Activated CD8-positive, alpha-beta memory T cell treated with anti-CD3 and anti-CD28 coated beads for 1 hour (primary cell): ENCODE measurements at regions not wholly inside any gene's neighbourhood (a gene's known extent, or its start where the extent isn't known, plus 50 kb on each side); places are given as distances from the start of the nearest gene placed in this dataset.

Source experiments
- DNase-seq, 2 donors: peaks; one replicate each; pipeline ENCODE4 v3.0.0-alpha.2; 2020; ENCODE audit warnings: low read depth in 1 of 2; ENCODE audit errors: extremely low read depth in 1 of 2

DNA sequence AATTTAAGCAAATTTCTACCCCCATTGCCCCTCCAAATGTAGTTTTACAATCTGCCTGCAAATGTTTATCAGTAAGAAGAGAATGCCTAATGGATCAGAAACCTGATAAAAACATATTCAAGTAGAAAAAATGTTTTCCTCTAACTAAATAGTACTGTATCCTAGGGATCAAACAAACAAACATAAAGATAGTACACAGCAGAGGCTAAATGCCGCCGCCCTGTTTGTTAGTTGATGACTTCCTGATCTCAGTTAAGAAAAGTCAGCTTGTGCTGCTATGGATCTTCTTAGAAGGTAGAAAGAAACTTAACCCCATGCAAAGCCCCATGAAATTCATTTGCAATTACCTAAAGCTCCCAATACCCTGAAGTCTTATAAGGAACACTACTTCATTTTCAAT, 387.3 kb upstream of the THBS1 start:
- no peak for DNase-seq

DNA sequence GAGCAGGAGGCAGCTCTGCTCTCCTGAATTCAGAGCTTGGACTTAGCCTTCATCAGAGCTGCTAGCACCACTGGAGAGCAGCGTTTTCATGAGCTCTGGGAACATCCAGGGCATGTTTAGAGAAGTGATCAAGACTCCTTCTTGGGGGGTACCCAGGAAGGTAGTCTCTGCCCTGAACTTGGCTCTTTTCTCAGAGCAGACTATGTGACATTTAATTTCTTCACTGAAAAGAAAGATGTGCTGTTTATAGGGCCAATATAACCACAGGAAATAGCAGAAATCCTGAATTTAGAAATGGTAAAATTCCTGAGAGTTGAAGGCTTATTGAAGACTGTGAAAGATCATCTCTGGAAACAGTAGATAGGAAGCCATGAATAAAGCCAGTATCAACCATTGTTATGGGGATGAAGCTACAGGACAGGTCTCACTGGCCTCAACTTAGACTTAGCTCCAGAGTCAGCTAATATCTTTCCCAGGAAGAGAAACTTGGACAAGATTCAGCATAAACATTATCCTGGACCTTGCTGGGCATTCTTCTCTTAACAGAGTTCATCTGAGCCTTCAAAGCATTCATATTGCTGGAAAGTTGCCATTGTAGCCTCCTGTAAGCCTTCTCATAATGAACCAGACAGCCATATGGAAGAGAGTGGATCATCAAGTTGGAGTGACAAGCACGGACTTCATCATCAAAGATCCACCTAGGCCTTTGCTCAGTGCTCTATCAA, 386.6 kb upstream of the THBS1 start:
- DNase-seq, result no peak

DNA sequence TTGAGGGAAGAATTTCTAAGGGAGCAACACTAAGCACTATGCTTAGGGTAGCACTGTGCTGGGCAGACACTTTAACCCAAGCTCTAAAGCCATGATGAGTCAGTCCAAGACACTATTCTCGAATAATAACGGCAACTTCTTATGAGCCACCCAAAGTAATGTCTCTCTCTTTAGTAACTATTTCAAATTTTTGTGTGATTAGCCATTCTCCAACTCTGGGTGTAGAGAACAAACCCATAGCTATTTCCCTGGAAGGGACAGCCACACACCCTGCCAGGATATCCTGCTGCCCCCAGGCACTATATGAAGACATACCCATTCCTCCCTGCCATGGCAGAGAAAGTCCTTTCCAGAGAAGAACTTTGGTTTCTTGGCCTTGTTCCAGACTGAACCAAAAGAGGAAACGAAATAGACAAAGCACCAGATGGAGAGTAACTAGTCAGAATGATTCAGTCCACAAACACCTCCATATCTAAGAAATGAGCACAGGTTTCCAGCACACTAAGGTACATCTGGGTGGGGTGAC, 384.9 kb upstream of the THBS1 start:
- DNase-seq, result no peak

DNA sequence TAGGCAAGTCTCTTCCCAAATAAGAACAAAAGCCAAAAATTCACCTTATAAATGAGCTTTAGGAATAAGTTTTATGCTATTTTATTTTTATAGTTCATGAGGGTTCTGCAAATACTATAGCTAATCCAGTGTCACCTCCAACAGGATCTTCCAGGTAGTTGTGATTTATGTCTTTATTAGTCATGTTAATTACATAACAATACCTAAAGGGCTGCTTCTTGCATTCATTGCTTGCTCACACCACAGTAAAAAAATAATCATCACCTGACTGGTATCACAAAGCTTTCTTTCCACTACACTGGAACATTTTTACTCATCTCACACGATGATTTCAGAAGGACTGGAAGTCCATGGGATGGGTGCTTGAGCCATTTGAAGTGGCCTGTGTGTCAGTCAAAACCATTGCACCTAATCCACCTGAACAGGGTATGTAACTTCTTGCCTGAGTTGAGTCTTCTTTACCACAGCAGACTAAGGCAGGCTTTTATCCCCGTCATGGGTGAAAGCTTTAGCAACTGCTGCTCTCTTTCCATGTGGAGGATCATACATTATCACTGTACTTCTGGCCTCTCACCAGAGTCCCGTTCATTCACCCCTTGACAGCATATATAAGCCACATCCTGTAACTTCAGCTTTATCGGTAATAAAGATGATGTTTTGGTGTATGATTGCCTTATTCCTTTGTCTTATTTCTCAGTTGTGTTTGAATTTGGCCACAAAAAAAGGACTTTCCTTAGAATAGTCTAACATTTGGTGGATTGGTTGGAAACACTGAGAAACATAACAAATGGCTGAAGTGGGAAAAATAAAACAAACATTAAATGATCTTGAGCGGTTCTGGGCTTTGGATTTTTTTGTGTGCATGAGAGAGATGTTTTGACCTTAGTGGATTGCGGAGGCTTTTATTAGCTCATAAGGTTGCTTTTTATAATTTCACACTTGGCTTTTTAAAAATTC, 382.6 kb upstream of the THBS1 start:
- no peak for DNase-seq

DNA sequence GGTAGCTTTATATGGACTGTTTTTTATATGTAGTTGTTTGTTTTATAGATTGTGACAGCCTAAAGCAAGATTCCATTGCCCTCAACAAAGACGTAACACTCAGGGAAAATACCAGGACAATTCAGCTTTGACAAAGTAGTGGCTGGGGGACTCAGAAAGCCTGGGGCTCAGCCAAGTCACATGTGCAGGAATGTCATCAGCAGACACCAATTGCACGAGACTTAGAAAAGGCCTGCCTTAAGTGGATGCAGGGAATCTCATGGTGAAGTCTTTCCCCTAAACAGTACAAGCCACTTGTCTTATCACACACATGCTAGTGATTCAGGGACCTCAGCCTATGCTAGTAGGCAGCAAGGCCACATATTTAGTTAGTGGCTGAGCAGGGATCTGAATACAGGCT, 381.8 kb upstream of the THBS1 start:
- DNase-seq, result no peak

DNA sequence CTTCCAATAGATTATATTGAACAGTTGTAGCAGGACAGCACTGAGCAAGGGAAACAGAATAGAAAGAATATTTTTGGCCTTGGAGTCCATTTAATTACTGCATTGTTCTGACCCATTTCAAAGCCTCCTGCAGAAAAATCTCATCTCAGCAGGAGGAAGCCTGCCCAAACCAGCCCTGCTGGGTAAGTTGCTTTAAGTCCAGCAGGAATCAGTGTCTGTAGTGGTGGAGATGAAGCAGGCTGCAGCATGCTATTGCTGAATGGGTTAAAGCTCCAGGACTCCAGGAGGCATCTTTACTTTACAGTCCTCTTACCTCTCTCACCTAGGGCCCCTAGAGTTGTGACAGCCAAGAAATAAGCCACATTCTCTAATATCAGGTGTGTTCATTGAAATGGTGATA, 380.3 kb upstream of the THBS1 start:
- no peak for DNase-seq

DNA sequence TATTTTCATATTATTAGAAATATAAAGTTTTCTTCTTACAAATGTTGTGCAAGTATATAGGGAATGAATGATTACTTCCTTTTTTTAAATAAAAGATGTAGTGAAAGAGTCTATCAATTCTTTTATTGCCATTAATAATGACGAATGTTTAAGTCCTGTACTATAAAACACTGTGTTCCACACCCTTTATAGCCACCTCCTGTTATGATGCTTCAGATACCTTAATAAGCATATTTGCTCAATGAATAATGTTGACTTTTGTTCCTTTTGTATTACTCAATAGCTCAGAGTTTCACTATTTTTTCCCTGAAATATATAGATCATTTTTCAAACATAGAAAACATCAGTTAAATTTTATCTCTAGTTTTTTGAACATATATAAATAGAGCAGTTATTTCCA, 378.2 kb upstream of the THBS1 start:
- DNase-seq, result no peak

DNA sequence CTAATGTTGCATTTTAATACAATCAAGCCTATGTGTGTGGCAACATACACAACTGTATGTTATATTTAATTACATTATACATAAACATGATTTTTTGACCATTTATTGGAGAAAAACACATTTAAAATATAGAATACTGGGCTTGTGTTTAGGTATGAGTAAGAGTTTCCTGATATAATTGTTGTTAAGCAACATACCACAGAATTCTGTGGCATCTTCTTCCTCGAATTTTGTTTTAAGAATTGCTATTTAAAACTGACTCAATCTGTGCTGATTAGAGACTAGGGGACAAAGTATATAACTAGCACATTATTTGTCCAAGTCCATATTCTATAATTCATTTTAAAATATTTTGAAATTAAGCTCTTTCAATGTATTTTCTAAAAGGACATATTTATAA, 376.8 kb upstream of the THBS1 start:
- no peak for DNase-seq

DNA sequence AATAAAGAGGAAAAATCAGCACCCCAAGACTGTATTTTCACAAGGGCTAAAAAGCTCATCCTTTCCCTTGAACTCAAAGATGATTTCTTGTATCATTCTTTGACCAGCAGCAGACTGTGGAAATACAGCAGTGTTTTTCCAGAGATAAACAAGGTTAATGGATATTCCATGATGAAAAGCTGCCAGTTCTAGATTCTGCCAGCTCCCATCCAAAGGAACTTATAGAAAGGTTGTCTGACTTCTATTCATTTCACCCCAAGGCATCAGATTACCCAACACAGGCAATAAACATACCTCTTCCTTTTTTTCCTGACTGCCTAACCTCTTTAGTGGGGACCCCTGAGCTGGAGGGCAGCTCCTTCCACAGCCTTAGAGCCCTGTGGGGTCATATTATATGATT, 375.8 kb upstream of the THBS1 start:
- DNase-seq, result no peak

DNA sequence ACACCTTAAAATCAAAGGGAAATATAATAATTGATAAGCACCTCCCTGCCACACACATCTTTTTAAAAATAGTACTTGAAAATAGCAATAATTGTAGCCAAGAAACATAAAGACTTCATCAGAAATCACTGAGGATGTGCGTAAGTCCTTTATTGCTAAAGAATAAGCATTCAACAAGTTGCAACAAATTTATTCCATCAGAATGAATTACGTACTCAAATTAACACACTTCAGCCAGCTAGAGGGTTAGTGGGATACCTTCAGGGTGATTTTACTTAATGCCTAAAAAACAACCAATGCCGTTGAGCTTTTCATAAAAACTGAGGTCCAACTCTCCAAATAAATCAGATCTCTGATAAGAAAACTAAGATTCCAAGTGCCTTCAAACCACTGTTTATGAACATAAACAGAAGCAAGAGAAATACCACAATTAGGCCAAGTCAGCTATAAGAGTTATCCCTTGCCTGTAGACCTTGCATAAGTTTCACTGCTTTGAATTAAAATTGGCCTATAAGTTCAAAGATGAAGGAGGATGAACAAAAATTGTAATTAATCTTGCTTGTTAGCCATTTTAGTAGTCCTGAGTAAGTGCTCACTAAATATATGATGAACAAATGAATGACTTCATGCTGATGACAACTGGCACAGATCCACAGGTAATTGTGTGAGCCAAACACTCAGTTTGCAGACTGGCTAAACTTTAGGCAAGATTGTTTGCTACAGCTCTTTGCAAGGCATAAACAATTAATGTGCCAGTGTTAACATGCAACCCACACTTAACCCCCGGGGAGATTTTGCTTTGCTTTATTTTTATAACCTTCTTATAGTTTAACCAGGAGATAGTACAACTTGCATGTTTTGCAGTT, 375.1 kb upstream of the THBS1 start:
- DNase-seq, result no peak

DNA sequence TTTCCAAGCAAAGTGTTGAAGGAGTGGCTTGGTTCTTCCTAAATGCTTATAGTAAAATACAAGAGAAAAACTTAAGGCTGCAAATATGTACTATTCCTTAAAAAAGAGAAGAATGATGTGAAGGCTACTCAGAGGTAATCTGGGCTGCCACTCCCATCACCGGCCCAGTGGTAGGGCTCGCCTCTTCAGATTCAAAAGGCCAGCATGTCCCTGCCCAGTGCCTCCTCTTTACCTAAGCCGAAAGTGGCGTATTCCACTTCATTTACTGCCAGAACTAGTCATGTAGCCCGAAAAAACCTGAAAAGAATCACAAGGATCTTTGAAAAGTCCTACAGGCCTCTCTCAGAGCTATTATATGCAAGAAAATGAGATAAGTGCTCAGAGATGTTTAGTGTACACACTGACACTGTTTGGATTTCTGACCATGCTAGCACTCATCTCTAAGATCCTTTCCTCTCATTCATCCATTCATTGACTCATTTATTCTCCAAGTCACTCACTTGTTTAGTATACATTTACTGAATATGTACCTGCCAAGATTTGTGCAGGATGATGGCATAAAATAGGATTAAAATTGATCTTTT, 373.3 kb upstream of the THBS1 start:
- DNase-seq, result no peak

DNA sequence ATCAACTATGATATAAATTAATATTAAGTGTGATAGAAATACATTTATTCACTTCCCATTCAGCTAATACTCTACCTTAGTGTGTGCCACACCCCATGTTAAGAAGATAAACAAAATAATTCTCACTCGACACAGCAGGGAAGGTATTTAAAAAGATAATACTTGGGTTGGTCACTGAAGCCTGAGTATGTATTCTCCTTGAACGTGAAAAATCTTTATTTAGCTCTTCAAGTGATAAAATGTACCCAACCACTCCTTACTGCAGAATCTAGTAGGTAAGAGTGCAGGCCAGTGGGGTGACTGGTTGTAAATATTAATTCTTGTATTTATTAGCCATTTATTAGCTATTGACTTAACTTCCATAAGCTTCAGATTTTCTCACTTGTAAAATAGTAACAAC, 372.7 kb upstream of the THBS1 start:
- DNase-seq, result no peak

DNA sequence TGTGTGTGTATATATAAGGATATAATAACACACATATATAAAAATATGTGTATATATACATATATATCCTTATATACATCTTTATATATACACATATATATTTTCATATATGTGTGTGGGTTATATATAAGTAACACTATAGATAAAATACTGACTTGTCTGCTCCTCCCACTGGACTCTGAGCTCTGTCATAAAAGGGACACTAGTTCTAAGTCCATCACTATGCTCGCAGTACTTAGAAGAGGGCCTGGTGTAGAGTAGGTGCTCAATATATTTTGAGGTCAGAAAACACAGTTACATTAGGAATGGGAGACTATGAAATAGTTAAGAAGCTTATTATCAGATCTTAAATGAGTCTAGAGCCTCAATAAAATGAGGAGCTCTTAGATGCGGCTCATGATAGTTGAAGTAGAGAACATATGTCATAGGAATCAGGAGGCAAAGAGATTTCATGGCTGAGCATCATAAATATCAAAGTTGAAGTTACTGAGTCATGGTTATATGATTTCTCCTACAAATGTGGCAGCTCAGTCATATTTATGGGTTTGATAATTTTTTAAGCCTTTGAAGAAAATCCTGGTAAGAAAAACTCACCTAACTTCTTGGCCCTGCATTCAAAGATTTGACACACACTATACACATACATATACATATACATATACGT, 371.2 kb upstream of the THBS1 start:
- DNase-seq, result no peak

DNA sequence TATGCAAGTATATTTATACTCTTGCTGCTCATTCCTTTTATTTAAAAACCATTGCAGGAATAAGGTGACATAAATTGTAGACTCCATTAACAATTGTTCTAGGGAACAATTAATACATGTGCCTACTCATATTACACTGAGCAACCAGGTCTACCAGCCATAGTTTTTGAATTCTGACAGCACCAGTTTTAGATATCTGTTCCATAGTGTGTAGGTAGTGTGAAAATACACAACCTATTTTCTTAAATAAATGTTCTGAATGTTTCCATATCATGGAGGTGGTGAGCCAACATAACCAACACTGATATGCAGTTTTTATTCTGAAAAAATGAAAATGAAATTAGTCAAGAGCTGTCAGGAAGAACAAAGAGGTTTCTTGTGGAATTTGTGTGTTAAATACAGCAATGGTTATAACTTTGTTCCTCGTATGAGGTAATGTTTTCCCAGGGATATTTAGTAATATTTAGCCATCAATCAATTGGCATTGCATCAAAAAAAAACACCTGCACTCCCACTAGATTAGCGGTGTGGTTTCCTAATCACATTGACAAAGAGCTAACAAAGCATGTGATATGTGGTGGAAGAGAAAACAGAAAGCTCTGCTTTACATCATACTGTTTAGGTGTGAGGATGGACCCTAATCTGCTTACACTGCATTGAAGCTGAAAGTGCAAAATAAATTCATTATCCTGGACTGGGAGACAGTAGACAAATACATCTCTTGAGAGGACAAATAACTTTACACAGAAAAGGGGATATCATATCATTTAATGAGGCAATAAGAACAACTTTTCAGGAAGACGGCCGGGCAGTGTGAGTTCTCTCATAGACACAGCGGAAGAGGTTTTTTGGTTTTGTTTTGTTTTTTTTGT, 369.5 kb upstream of the THBS1 start:
- DNase-seq, result no peak

DNA sequence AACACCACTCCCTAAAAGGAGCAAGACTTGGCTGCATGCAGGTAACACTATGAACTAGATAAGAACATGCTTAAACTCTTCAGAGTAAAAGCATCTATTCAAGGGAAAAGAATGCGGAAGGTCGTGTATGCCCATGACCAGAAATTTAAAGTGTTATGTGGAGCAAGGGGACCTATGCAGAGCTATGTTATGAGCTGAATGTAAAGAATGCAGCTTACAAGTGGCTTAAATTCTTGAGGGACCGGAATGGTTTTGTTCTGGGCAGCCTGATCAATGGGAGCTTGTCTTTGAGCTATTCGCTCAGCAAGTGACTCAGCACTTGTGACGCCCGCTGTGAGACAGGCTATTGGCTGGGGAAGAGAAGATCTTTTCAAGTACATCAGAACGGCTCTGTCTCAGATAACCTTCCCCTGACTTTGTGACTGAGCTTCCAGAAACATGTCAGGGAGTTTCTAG, 367.5 kb upstream of the THBS1 start:
- DNase-seq, result no peak

DNA sequence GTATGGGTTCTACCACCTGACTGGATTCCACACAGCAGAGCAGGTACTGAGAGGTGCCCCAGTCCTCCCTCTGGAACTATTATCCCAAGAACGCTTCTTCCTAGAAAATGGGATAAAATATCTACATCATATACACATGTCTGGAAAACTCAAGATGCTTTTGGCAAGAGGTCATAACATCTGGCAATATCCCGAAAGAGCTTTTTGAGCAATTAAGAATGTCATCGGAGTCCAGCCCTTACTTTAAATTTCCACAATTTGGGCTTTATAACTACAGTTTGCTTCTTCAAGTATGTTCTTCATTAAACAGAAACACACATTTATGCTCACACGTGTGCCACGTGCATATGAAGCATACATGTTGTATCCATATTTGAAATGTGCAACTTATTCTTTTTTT, 365.9 kb upstream of the THBS1 start:
- DNase-seq, result no peak

DNA sequence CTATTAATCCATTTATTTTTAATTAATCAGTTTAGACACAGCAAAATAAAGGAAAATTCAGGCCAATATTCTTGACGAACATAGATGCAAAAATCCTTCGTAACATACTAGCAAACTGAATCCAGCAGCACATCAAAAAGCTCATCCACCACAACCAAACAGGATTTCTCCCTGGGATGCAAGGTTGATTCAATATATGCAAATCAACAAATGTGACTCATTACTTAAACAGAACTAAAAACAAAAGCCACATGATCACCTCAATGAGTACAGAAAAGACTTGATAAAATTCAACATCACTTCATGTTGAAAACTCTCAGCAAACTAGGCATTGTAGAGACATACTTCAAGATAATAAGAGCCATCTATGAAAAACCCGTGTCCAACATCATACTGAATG, 364.1 kb upstream of the THBS1 start:
- no peak for DNase-seq

DNA sequence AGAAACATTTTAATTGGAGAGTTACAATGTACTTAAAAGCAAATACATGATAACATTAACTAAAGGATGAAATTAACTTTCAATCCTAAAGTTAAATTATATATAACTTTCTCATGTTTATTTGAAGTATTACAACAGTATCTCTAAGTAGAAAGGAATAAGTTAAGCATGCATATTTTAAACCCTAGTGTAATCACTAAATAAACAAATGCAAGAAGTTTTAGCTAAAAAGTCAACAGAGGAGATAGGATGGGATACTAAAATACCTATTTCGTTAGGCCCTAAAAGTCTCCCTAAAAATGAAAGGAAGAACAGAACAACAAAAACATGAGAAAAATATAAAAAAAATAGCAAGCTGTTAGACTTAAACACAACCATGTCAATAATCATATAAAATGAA, 361.3 kb upstream of the THBS1 start:
- no peak for DNase-seq
